Hepatocyte (in vitro differentiated cells): ENCODE measurements at regions not wholly inside any gene's neighbourhood (a gene's known extent, or its start where the extent isn't known, plus 50 kb on each side); places are given as distances from the start of the nearest gene placed in this dataset.

Experiments used
- CTCF ChIP-seq: fragments of 200-600 bp; sonication (generic); IDR thresholded peaks from 2 replicates; pipeline ENCODE4 v1.5.1; 2016; ENCODE audit warnings: antibody characterized with exemption, mild to moderate bottlenecking; ENCODE audit not compliant: poor library complexity
- EZH2 ChIP-seq: fragments of 200-600 bp; sonication (generic); IDR thresholded peaks from 2 replicates; pipeline ENCODE4 v1.6.1; 2016; ENCODE audit warnings: antibody characterized with exemption, mild to moderate bottlenecking, borderline replicate concordance

GRCh38 chr13:95485518-95486144, 66.9 kb upstream of the CLDN10 start:
- TF ChIP-seq CTCF (no peak), EZH2 (no peak)
